Stimulated activated CD8-positive, alpha-beta memory T cell treated with anti-CD3 and anti-CD28 coated beads, Interleukin-4, amount 100 ng/mL, for 1 hour (primary cell): ENCODE measurements at regions not wholly inside any gene's neighbourhood (a gene's known extent, or its start where the extent isn't known, plus 50 kb on each side); places are given as distances from the start of the nearest gene placed in this dataset.

Experiments used
- DNase-seq, 2 donors: peaks; one replicate each; pipeline ENCODE4 v3.0.0-alpha.2; 2020; ENCODE audit warnings: low read depth in 2 of 2, low spot score in 1 of 2

GRCh38 chr11:10358696-10359095 is 53.8 kb downstream of the ADM start:
- no peak for DNase-seq

GRCh38 chr11:10359171-10359570 is 54.3 kb downstream of the ADM start:
- no peak for DNase-seq

- no peak for DNase-seq
These were observed 56.0 kb downstream of the ADM start for GRCh38 chr11:10360835-10361234.

- DNase-seq = no peak
These were observed 60.2 kb downstream of the ADM start for GRCh38 chr11:10365045-10365444.

- peak in 1 of 2 donors; percentile 4 for DNase-seq
These were observed 61.9 kb downstream of the ADM start for GRCh38 chr11:10366568-10367331.

- no peak for DNase-seq
These were observed 67.2 kb downstream of the ADM start for GRCh38 chr11:10371926-10372641.

- DNase-seq = no peak
These were observed 68.5 kb downstream of the ADM start for GRCh38 chr11:10373340-10373739.

- DNase-seq = no peak
These were observed 69.1 kb downstream of the ADM start for GRCh38 chr11:10373929-10374328.

- no peak for DNase-seq
These were observed 69.5 kb downstream of the ADM start for GRCh38 chr11:10374386-10374785.

- no peak for DNase-seq
These were observed 70.6 kb downstream of the ADM start for GRCh38 chr11:10375280-10375971.

GRCh38 chr11:10376061-10376460 is 71.2 kb downstream of the ADM start:
- no peak for DNase-seq

- no peak for DNase-seq
These were observed 72.3 kb downstream of the ADM start for GRCh38 chr11:10377183-10377582.

GRCh38 chr11:10378362-10378761 is 73.5 kb downstream of the ADM start:
- no peak for DNase-seq

GRCh38 chr11:10379022-10379421 is 74.1 kb downstream of the ADM start:
- DNase-seq = no peak

- DNase-seq = no peak
These were observed 74.6 kb downstream of the ADM start for GRCh38 chr11:10379426-10379825.

- no peak for DNase-seq
These were observed 75.0 kb upstream of the AMPD3 start for GRCh38 chr11:10379871-10380568.

- no peak for DNase-seq
These were observed 74.1 kb upstream of the AMPD3 start for GRCh38 chr11:10380921-10381320.

- no peak for DNase-seq
These were observed 73.3 kb upstream of the AMPD3 start for GRCh38 chr11:10381736-10382135.

- DNase-seq = no peak
These were observed 72.5 kb upstream of the AMPD3 start for GRCh38 chr11:10382518-10382917.

- DNase-seq = no peak
These were observed 69.4 kb upstream of the AMPD3 start for GRCh38 chr11:10385696-10386095.

- no peak for DNase-seq
These were observed 68.7 kb upstream of the AMPD3 start for GRCh38 chr11:10386361-10386760.

- DNase-seq = no peak
These were observed 68.2 kb upstream of the AMPD3 start for GRCh38 chr11:10386861-10387205.
